HCT116 (cell line): ENCODE measurements at regions not wholly inside any gene's neighbourhood (a gene's known extent, or its start where the extent isn't known, plus 50 kb on each side); places are given as distances from the start of the nearest gene placed in this dataset.

Source experiments
- ATAC-seq: fragments of 200-7000 bp; cut with Tn5 transposase; 2 replicates; pipeline ENCODE4 v1.9.1; 2020; ENCODE audit warnings: mild to moderate bottlenecking, moderate library complexity
- BruUV-seq: library from RNA; stranded (reverse); fragments of 400-500 nt; replicated peaks from 2 replicates; lab custom pipeline; 2021; lab: Mats Ljungman, UMichigan
- CTCF ChIA-PET: fragments of 300-600 bp; sonication (Branson Sonifier 250); formaldehyde crosslinking; loops from one replicate; lab custom pipeline; 2021; ENCODE audit warnings: antibody characterized with exemption; lab: Charles Lee
- POLR2A ChIA-PET: fragments of 300-600, 350-600 bp; sonication (Branson Sonifier 250); formaldehyde crosslinking; loops from one replicate; lab custom pipeline; 2021; ENCODE audit warnings: antibody characterized with exemption; lab: Charles Lee
- RAD21 ChIA-PET, 2 experiments: fragments of 300-600 bp; sonication (Branson Sonifier 250); formaldehyde crosslinking; loops; one replicate each; lab custom pipeline; 2023; ENCODE audit warnings: low total read pairs in 2 of 2; ENCODE audit not compliant: uncharacterized antibody in 2 of 2, unreplicated experiment in 2 of 2, low non-redundant PET in 1 of 2; lab: Charles Lee
- DNase-seq: peaks from one replicate; pipeline ENCODE4 v3.0.0-alpha.2; 2010; ENCODE audit warnings: low read depth, low spot score
- H2AFZ ChIP-seq: fragments of 200-600 bp; shearing (Covaris generic), sonication (generic); 2 replicates; pipeline ENCODE4 v1.6.1; 2017; ENCODE audit warnings: low read depth, mixed run types, mixed read lengths, antibody characterized with exemption, low read length; ENCODE audit not compliant: poor library complexity, severe bottlenecking
- H3K27ac ChIP-seq: 2 replicates; pipeline ENCODE4 v1.5.1; 2012; ENCODE audit warnings: low read depth, low read length
- H3K27me3 ChIP-seq: fragments of 200-600 bp; sonication (generic); 2 replicates; pipeline ENCODE4 v1.6.1; 2016; ENCODE audit warnings: mixed run types, low read length, mixed read lengths; ENCODE audit not compliant: insufficient read depth
- H3K36me3 ChIP-seq, 2 experiments: fragments of 200-500 bp in 1 of 2; fragments of 200-600 bp in 1 of 2; sonication (Bioruptor generic) in 1 of 2; sonication (generic) in 1 of 2; 2 replicates each; pipeline versions ENCODE4 v1.5.1 to v1.6.1; 2014 to 2016; ENCODE audit warnings: low read length in 2 of 2, inconsistent platforms in 1 of 2, mixed read lengths in 1 of 2, mixed run types in 1 of 2; ENCODE audit not compliant: insufficient read depth in 2 of 2, control insufficient read depth in 1 of 2
- H3K4me1 ChIP-seq, 2 experiments: fragments of 200-600 bp in 1 of 2; sonication (generic) in 1 of 2; 2 replicates each; pipeline versions ENCODE4 v1.5.1 to v1.6.1; 2012 to 2017; ENCODE audit warnings: low read length in 2 of 2, inconsistent platforms in 1 of 2, mild to moderate bottlenecking in 1 of 2, mixed read lengths in 1 of 2, mixed run types in 1 of 2, moderate library complexity in 1 of 2; ENCODE audit not compliant: insufficient read depth in 2 of 2, control insufficient read depth in 1 of 2
- H3K4me2 ChIP-seq: fragments of 200-600 bp; sonication (generic); 2 replicates; pipeline ENCODE4 v1.6.1; 2017; ENCODE audit warnings: mixed run types, low read length, mixed read lengths
- H3K4me3 ChIP-seq, 2 experiments: fragments of 200-600 bp in 1 of 2; sonication (generic) in 1 of 2; replicated peaks in 1 of 2; 2 replicates each; pipeline ENCODE4 v1.5.1; 2011 to 2016; ENCODE audit warnings: low read length in 2 of 2, control low read depth in 1 of 2, low read depth in 1 of 2, mild to moderate bottlenecking in 1 of 2, mixed read lengths in 1 of 2, mixed run types in 1 of 2
- H3K79me2 ChIP-seq: fragments of 200-600 bp; sonication (generic); 2 replicates; pipeline ENCODE4 v1.6.1; 2017; ENCODE audit warnings: mild to moderate bottlenecking, mixed run types, low read length, moderate library complexity, mixed read lengths; ENCODE audit not compliant: insufficient read depth
- H3K9ac ChIP-seq: fragments of 200-600 bp; sonication (generic); 2 replicates; pipeline ENCODE4 v1.6.1; 2016; ENCODE audit warnings: low read length, mixed read lengths
- H3K9me2 ChIP-seq: fragments of 200-600 bp; sonication (generic), shearing (Covaris generic); 2 replicates; pipeline ENCODE4 v1.6.1; 2017; ENCODE audit warnings: mixed run types, mild to moderate bottlenecking, moderate library complexity; ENCODE audit not compliant: insufficient read depth
- H3K9me3 ChIP-seq, 2 experiments: fragments of 200-500 bp in 1 of 2; fragments of 200-600 bp in 1 of 2; sonication (Bioruptor generic) in 1 of 2; sonication (generic) in 1 of 2; 2 replicates each; pipeline ENCODE4 v1.6.1; 2014 to 2017; ENCODE audit warnings: low read length in 2 of 2, mixed read lengths in 2 of 2, inconsistent platforms in 1 of 2, low read depth in 1 of 2, mild to moderate bottlenecking in 1 of 2, mixed run types in 1 of 2, moderate library complexity in 1 of 2; ENCODE audit not compliant: control insufficient read depth in 1 of 2, insufficient read depth in 1 of 2
- H4K20me1 ChIP-seq: fragments of 200-600 bp; sonication (generic), shearing (Covaris generic); 2 replicates; pipeline ENCODE4 v1.6.1; 2017; ENCODE audit warnings: mixed run types, mild to moderate bottlenecking, moderate library complexity; ENCODE audit not compliant: insufficient read depth
- ATF3 ChIP-seq: IDR thresholded peaks from 2 replicates; pipeline ENCODE4 v1.6.1; 2012
- CEBPB ChIP-seq: IDR thresholded peaks from 2 replicates; pipeline ENCODE4 v1.6.1; 2012; ENCODE audit warnings: low read depth
- EGR1 ChIP-seq: IDR thresholded peaks from 2 replicates; pipeline ENCODE4 v1.6.1; 2012; ENCODE audit warnings: low read depth
- ELF1 ChIP-seq: IDR thresholded peaks from 2 replicates; pipeline ENCODE4 v1.6.1; 2012; ENCODE audit warnings: low read depth, borderline replicate concordance
- EZH2 ChIP-seq: fragments of 200-600 bp; sonication (generic); IDR thresholded peaks from 2 replicates; pipeline ENCODE4 v1.6.1; 2017; ENCODE audit warnings: antibody characterized with exemption, mixed run types
- EZH2phosphoT487 ChIP-seq: fragments of 200-600 bp; IDR thresholded peaks from 2 replicates; pipeline ENCODE4 v1.6.1; 2018; ENCODE audit warnings: antibody characterized with exemption, borderline replicate concordance
- JUND ChIP-seq: IDR thresholded peaks from 2 replicates; pipeline ENCODE4 v1.6.1; 2012
- POLR2A ChIP-seq: IDR thresholded peaks from 2 replicates; pipeline ENCODE4 v1.7.0; 2011; ENCODE audit warnings: borderline replicate concordance; ENCODE audit not compliant: insufficient read depth, insufficient read length; ENCODE audit errors: extremely low read depth
- POLR2AphosphoS5 ChIP-seq: IDR thresholded peaks from 2 replicates; pipeline ENCODE4 v1.6.1; 2011; ENCODE audit warnings: mild to moderate bottlenecking, low read depth, low read length, moderate library complexity
- RAD21 ChIP-seq: IDR thresholded peaks from 2 replicates; pipeline ENCODE4 v1.6.1; 2012; ENCODE audit warnings: low read depth, mild to moderate bottlenecking
- REST ChIP-seq: IDR thresholded peaks from 2 replicates; pipeline ENCODE4 v1.6.1; 2012; ENCODE audit warnings: low read depth
- SIN3A ChIP-seq: IDR thresholded peaks from 2 replicates; pipeline ENCODE4 v1.6.1; 2012; ENCODE audit warnings: low read depth
- SP1 ChIP-seq: IDR thresholded peaks from 2 replicates; pipeline ENCODE4 v1.6.1; 2012; ENCODE audit warnings: low read depth
- TCF7L2 ChIP-seq: IDR thresholded peaks from 2 replicates; pipeline ENCODE4 v1.7.0; 2011; ENCODE audit warnings: borderline replicate concordance, inconsistent platforms; ENCODE audit not compliant: insufficient read depth, insufficient read length; ENCODE audit errors: extremely low read depth
- YY1 ChIP-seq: IDR thresholded peaks from 2 replicates; pipeline ENCODE4 v1.6.1; 2011; ENCODE audit warnings: low read length, low read depth, moderate library complexity, mild to moderate bottlenecking; ENCODE audit not compliant: insufficient replicate concordance; ENCODE audit errors: extremely low read depth
- ZFX ChIP-seq: fragments of 450-650 bp; IDR thresholded peaks from 2 replicates; pipeline ENCODE4 v1.6.1; 2017
- ZNF274 ChIP-seq: fragments of 200-500 bp; sonication (Bioruptor generic); IDR thresholded peaks from 2 replicates; pipeline ENCODE4 v1.6.1; 2014; ENCODE audit warnings: mild to moderate bottlenecking, low read depth, low read length, inconsistent platforms
- intact Hi-C: fragments of 100-400 bp; cut with micrococcal nuclease; formaldehyde crosslinking; loops from 2 replicates; pipeline ENCODE4 v1.10.0; 2022

- Histone ChIP-seq H3K79me2 (no peaks in the 10 kb centered on the region), H3K27me3 (no peaks in the 10 kb centered on the region), H2AFZ (no peak overlapping the region), H3K9ac (no peak overlapping the region), H3K4me1 (no peaks in the 10 kb centered on the region), H3K36me3 (no peaks in the 10 kb centered on the region), H3K4me3 (no peak overlapping the region), H3K9me3 (no peaks in the 10 kb centered on the region), H3K9me2 (no peaks in the 10 kb centered on the region), H3K4me2 (no peak overlapping the region), H4K20me1 (no peaks in the 10 kb centered on the region), H3K27ac (no peak overlapping the region)
- DNase-seq (no peak), ATAC-seq (no peak)
- CTCF ChIA-PET = no interaction called here
- intact Hi-C loops = loop anchor here (1.0 to 5.0 kb wide), 2 partner anchors 226 to 334 kb away; no protein-coding TSS in a partner anchor
- no peak for TF ChIP-seq RAD21
- TF ChIP-seq EZH2phosphoT487 = no peak
- no peak for TF ChIP-seq ZFX
- no peak for TF ChIP-seq POLR2A
- TF ChIP-seq CEBPB = no peak
- TF ChIP-seq TCF7L2 = no peak
- no peak for TF ChIP-seq ELF1
- BruUV-seq = no TSS peak
- RAD21 ChIA-PET = no interaction called here
- POLR2A ChIA-PET = no interaction called here
Measured at GRCh38 chr10:131787961-131788360, 112.8 kb upstream of the PPP2R2D start.

GRCh38 chr10:131788386-131788785, 112.4 kb upstream of the PPP2R2D start:
- Histone ChIP-seq H3K4me1 (no peaks in the 10 kb centered on the region), H3K36me3 (no peaks in the 10 kb centered on the region), H3K79me2 (no peaks in the 10 kb centered on the region), H3K9me2 (no peaks in the 10 kb centered on the region), H3K27ac (no peak overlapping the region), H3K27me3 (no peaks in the 10 kb centered on the region), H4K20me1 (no peaks in the 10 kb centered on the region), H3K9ac (no peak overlapping the region), H3K4me2 (no peak overlapping the region), H2AFZ (no peak overlapping the region), H3K9me3 (no peaks in the 10 kb centered on the region), H3K4me3 (no peak overlapping the region)
- CTCF ChIA-PET = no interaction called here
- no TSS peak for BruUV-seq
- RAD21 ChIA-PET = no interaction called here
- no peak for ATAC-seq
- intact Hi-C loops = loop anchor here (5.0 kb wide), 1 partner anchor 226 kb away; no protein-coding TSS in a partner anchor
- DNase-seq = no peak
- POLR2A ChIA-PET = no interaction called here
- no peak for TF ChIP-seq YY1
- TF ChIP-seq ATF3 = no peak
- TF ChIP-seq SP1 = no peak
- TF ChIP-seq RAD21 = no peak
- TF ChIP-seq ZNF274 = no peak
- no peak for TF ChIP-seq SIN3A
- no peak for TF ChIP-seq EGR1
- TF ChIP-seq EZH2phosphoT487 = no peak
- no peak for TF ChIP-seq ZFX
- no peak for TF ChIP-seq REST
- TF ChIP-seq JUND = no peak
- no peak for TF ChIP-seq POLR2AphosphoS5
- no peak for TF ChIP-seq ELF1
- no peak for TF ChIP-seq EZH2
